T47D (cell line): ENCODE measurements at regions not wholly inside any gene's neighbourhood (a gene's known extent, or its start where the extent isn't known, plus 50 kb on each side); places are given as distances from the start of the nearest gene placed in this dataset.

Source experiments
- DNase-seq, 2 experiments: peaks; one replicate each; pipeline versions ENCODE4 v3.0.0 to v3.0.0-alpha.2; 2011 to 2012; ENCODE audit warnings: low read depth in 1 of 2, low spot score in 1 of 2
- JUND ChIP-seq: IDR thresholded peaks from 2 replicates; pipeline ENCODE4 v1.6.1; 2012; ENCODE audit warnings: low read depth
- in situ Hi-C: cut with HindIII; loops from 2 replicates; pipeline ENCODE4 v1.10.0; 2016; ENCODE audit warnings: low sequenced_read_pairs, low pct_unique_long_range_greater_than_20kb

- DNase-seq, result peak in 1 of 2 experiments; percentile 30
- no peak for TF ChIP-seq JUND
- in situ Hi-C loops, result no loop called here
Observed at GRCh38 chr15:31228980-31229826, 97.4 kb upstream of the KLF13 start.

- no peak for DNase-seq
- in situ Hi-C loops, result no loop called here
- no peak for TF ChIP-seq JUND
Observed at GRCh38 chr15:31230630-31231485, 95.8 kb upstream of the KLF13 start.

- in situ Hi-C loops, result no loop called here
- no peak for TF ChIP-seq JUND
- no peak for DNase-seq
Observed at GRCh38 chr15:31234815-31235214, 91.8 kb upstream of the KLF13 start.

- in situ Hi-C loops, result no loop called here
- no peak for DNase-seq
- TF ChIP-seq JUND, result no peak
Observed at GRCh38 chr15:31235311-31236183, 91.1 kb upstream of the KLF13 start.

GRCh38 chr15:31236184-31237042, 90.2 kb upstream of the KLF13 start:
- in situ Hi-C loops, result no loop called here
- TF ChIP-seq JUND, result no peak
- no peak for DNase-seq

GRCh38 chr15:31237043-31237324, 89.7 kb upstream of the KLF13 start:
- no peak for DNase-seq
- in situ Hi-C loops, result no loop called here
- TF ChIP-seq JUND, result no peak

GRCh38 chr15:31238906-31239305, 87.7 kb upstream of the KLF13 start:
- no peak for TF ChIP-seq JUND
- in situ Hi-C loops, result no loop called here
- no peak for DNase-seq

- no peak for DNase-seq
- no peak for TF ChIP-seq JUND
- in situ Hi-C loops, result no loop called here
Observed at GRCh38 chr15:31239409-31239808, 87.2 kb upstream of the KLF13 start.

- no peak for DNase-seq
- in situ Hi-C loops, result no loop called here
- TF ChIP-seq JUND, result no peak
Observed at GRCh38 chr15:31241888-31242522, 84.6 kb upstream of the KLF13 start.

GRCh38 chr15:31243895-31244294, 82.7 kb upstream of the KLF13 start:
- DNase-seq, result no peak
- in situ Hi-C loops, result no loop called here
- TF ChIP-seq JUND, result no peak

GRCh38 chr15:31245135-31245689, 81.4 kb upstream of the KLF13 start:
- in situ Hi-C loops, result no loop called here
- DNase-seq, result no peak
- TF ChIP-seq JUND, result no peak

GRCh38 chr15:31245756-31246155, 80.9 kb upstream of the KLF13 start:
- no peak for DNase-seq
- in situ Hi-C loops, result no loop called here
- TF ChIP-seq JUND, result no peak
